MM.1S (cell line): ENCODE measurements at regions not wholly inside any gene's neighbourhood (a gene's known extent, or its start where the extent isn't known, plus 50 kb on each side); places are given as distances from the start of the nearest gene placed in this dataset.

ENCODE experiments used
- EZH2 ChIP-seq: fragments of 300-600 bp; sonication (generic); optimal IDR thresholded peaks from 2 replicates; pipeline ENCODE3; 2017; ENCODE audit warnings: low read depth, mild to moderate bottlenecking, antibody characterized with exemption, low read length, mixed read lengths
- TF ChIP-seq, protein P1 (sequence below): fragments of 300-600 bp; sonication (generic); IDR thresholded peaks from 2 replicates; pipeline ENCODE4 v1.5.1; 2016; ENCODE audit warnings: antibody characterized with exemption, low read length, mixed read lengths

DNA sequence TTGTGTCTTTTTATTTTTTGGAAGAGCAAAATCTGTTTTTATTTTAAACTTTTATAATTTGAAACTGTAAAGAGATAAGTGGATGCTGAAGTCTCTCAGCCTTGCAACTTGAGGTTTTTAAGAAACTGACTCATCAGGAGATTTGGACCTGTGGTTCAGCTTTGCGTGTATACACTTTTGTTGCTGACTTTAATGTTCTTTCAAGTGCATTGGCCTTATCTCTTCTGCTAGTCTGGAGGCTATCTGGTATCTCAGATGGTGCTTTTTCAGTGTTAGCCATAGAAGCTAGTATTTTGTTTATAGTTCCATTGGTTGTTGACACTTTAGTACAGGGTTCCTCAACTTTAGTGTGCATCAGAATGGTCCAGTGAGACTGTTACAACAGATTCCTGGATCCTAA lies 504.0 kb upstream of the SPTLC3 start:
- TF ChIP-seq, protein P1, sequence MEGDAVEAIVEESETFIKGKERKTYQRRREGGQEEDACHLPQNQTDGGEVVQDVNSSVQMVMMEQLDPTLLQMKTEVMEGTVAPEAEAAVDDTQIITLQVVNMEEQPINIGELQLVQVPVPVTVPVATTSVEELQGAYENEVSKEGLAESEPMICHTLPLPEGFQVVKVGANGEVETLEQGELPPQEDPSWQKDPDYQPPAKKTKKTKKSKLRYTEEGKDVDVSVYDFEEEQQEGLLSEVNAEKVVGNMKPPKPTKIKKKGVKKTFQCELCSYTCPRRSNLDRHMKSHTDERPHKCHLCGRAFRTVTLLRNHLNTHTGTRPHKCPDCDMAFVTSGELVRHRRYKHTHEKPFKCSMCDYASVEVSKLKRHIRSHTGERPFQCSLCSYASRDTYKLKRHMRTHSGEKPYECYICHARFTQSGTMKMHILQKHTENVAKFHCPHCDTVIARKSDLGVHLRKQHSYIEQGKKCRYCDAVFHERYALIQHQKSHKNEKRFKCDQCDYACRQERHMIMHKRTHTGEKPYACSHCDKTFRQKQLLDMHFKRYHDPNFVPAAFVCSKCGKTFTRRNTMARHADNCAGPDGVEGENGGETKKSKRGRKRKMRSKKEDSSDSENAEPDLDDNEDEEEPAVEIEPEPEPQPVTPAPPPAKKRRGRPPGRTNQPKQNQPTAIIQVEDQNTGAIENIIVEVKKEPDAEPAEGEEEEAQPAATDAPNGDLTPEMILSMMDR = no peak
- TF ChIP-seq EZH2 = no peak
